WTC11 (cell line): ENCODE measurements at regions not wholly inside any gene's neighbourhood (a gene's known extent, or its start where the extent isn't known, plus 50 kb on each side); places are given as distances from the start of the nearest gene placed in this dataset.

ENCODE experiments used
- ATF1 ChIP-seq: sonication (generic); formaldehyde crosslinking; IDR thresholded peaks from 2 replicates; pipeline ENCODE4 v1.8.1; 2023; ENCODE audit warnings: mild to moderate bottlenecking, moderate library complexity, missing genetic modification reagents
- ATF2 ChIP-seq: sonication (generic); formaldehyde crosslinking; IDR thresholded peaks from 2 replicates; pipeline ENCODE4 v1.8.1; 2022; ENCODE audit warnings: low read depth, missing genetic modification reagents, borderline replicate concordance
- CTCF ChIP-seq: fragments of 200-600 bp; IDR thresholded peaks from 2 replicates; pipeline ENCODE4 v1.8.0; 2022; ENCODE audit warnings: antibody characterized with exemption
- ELF4 ChIP-seq: sonication (generic); formaldehyde crosslinking; IDR thresholded peaks from 2 replicates; pipeline ENCODE4 v1.8.1; 2022; ENCODE audit warnings: low read depth, mild to moderate bottlenecking, moderate library complexity, missing genetic modification reagents
- FOXJ3 ChIP-seq: sonication (generic); formaldehyde crosslinking; IDR thresholded peaks from 2 replicates; pipeline ENCODE4 v1.9.0; 2021; ENCODE audit warnings: missing genetic modification reagents, mild to moderate bottlenecking, borderline replicate concordance
- FOXP1 ChIP-seq: sonication (generic); formaldehyde crosslinking; IDR thresholded peaks from 2 replicates; pipeline ENCODE4 v1.8.0; 2022; ENCODE audit warnings: missing genetic modification reagents, mild to moderate bottlenecking, moderate library complexity, borderline replicate concordance
- MAX ChIP-seq: sonication (generic); formaldehyde crosslinking; IDR thresholded peaks from 2 replicates; pipeline ENCODE4 v1.8.0; 2022; ENCODE audit warnings: mild to moderate bottlenecking, missing genetic modification reagents
- NFYB ChIP-seq: sonication (generic); formaldehyde crosslinking; conservative IDR thresholded peaks from 2 replicates; pipeline ENCODE4 v1.8.0; 2022; ENCODE audit warnings: low read depth, missing genetic modification reagents
- TCF7 ChIP-seq: sonication (generic); formaldehyde crosslinking; IDR thresholded peaks from 2 replicates; pipeline ENCODE4 v1.8.0; 2022; ENCODE audit warnings: mild to moderate bottlenecking, low read depth, missing genetic modification reagents, moderate library complexity

DNA sequence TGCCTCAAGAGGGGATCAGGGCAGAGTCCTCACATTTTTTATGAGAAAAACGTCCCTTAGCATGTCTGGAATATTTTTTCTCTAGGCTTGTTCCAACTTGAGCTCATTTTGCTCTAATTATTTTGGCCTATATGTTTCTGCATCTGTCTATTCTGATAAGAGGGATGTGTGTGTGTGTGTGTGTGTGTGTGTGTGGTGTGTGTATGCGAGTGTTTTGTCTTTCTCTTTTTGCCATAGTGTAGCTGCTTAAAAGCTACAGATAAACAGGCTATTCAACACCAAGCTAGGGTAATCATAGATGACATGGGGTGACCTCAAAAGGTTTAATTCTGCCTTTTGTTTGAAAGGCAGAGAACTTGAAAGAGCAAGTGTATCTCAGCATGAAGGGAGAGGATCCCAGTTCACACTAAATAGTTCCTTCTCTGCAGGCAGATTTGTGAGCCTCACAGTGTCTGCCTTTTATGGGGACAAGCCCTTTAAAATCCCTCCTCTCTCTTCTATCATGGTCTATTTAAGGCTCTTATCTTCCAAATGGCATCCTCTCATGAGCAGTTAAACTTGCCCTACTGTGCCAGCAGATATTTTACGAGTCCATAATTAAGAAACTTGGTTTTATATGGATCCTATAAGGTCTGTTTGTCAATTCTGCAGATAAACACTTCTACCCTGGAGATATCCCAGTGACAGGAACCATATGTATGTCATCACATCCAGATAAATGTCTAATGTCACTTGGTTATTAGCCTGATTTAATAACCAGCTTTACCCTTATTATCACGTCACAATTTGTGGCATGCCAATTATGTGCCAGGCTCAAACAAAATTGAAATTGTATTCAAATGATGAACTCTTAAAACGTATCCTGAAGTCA is 202.9 kb upstream of the MTPN start:
- TF ChIP-seq ELF4 (no peak), FOXP1 (CRISPR knock-in tag) (no peak), CTCF (no peak), ATF1 (CRISPR knock-in tag) (no peak), MAX (CRISPR knock-in tag) (no peak), FOXJ3 (no peak), TCF7 (CRISPR knock-in tag) (no peak), ATF2 (no peak), NFYB (CRISPR knock-in tag) (no peak)
